Skin epidermis (tissue), 12 donors: ENCODE measurements at regions not wholly inside any gene's neighbourhood (a gene's known extent, or its start where the extent isn't known, plus 50 kb on each side); places are given as distances from the start of the nearest gene placed in this dataset.

ENCODE experiments used
- H3K27ac ChIP-seq, 21 experiments: fragments of 200-600 bp; sonication (generic) in 11 of 21; one replicate each; pipeline ENCODE4 v1.5.0; 2020; ENCODE audit warnings: mild to moderate bottlenecking in 3 of 21, inconsistent platforms in 2 of 21, moderate library complexity in 2 of 21
- H3K4me3 ChIP-seq, 7 experiments: fragments of 200-600 bp; sonication (generic) in 2 of 7; one replicate each; pipeline ENCODE4 v1.5.0; 2020; ENCODE audit warnings: inconsistent platforms in 2 of 7, mild to moderate bottlenecking in 2 of 7, moderate library complexity in 1 of 7

GRCh38 chr2:145299368-145299767, 779.4 kb upstream of the ZEB2 start:
- H3K4me3 ChIP-seq: no peak overlapping the region
- H3K27ac ChIP-seq: no peak overlapping the region

- Histone ChIP-seq H3K27ac (no peak overlapping the region), H3K4me3 (no peak overlapping the region)
Measured at GRCh38 chr2:145292166-145292565, 772.2 kb upstream of the ZEB2 start.

GRCh38 chr2:145290986-145291385, 771.1 kb upstream of the ZEB2 start:
- H3K4me3 ChIP-seq: no peak overlapping the region
- H3K27ac ChIP-seq: no peak overlapping the region

- Histone ChIP-seq H3K4me3 (no peak overlapping the region), H3K27ac (no peak overlapping the region)
Measured at GRCh38 chr2:145289946-145290345, 770.0 kb upstream of the ZEB2 start.

- no peak overlapping the region for H3K4me3 ChIP-seq
- no peak overlapping the region for H3K27ac ChIP-seq
Measured at GRCh38 chr2:145288650-145289496, 769.0 kb upstream of the ZEB2 start.

GRCh38 chr2:145287736-145288135, 767.8 kb upstream of the ZEB2 start:
- H3K27ac ChIP-seq: no peak overlapping the region

GRCh38 chr2:145286716-145287275, 766.9 kb upstream of the ZEB2 start:
- no peak overlapping the region for H3K4me3 ChIP-seq
- H3K27ac ChIP-seq: peak overlapping the region in 1 of 21 experiments; percentile 26

More at GRCh38 chr2:145287736-145288135, 767.8 kb upstream of the ZEB2 start:
- no peak overlapping the region for H3K4me3 ChIP-seq

- Histone ChIP-seq H3K27ac (no peak overlapping the region), H3K4me3 (no peak overlapping the region)
Measured at GRCh38 chr2:145284551-145284950, 764.6 kb upstream of the ZEB2 start.

- no peak overlapping the region for H3K4me3 ChIP-seq
- no peak overlapping the region for H3K27ac ChIP-seq
Measured at GRCh38 chr2:145283131-145283530, 763.2 kb upstream of the ZEB2 start.

GRCh38 chr2:145277922-145278321, 758.0 kb upstream of the ZEB2 start:
- no peak overlapping the region for H3K27ac ChIP-seq
- no peak overlapping the region for H3K4me3 ChIP-seq

GRCh38 chr2:145273840-145274239, 753.9 kb upstream of the ZEB2 start:
- Histone ChIP-seq H3K27ac (no peak overlapping the region), H3K4me3 (no peak overlapping the region)

GRCh38 chr2:145268931-145269330, 749.0 kb upstream of the ZEB2 start:
- H3K4me3 ChIP-seq: no peak overlapping the region
- H3K27ac ChIP-seq: no peak overlapping the region

GRCh38 chr2:145267451-145267850, 747.5 kb upstream of the ZEB2 start:
- no peak overlapping the region for H3K27ac ChIP-seq
- H3K4me3 ChIP-seq: no peak overlapping the region

- no peak overlapping the region for H3K27ac ChIP-seq
- H3K4me3 ChIP-seq: no peak overlapping the region
Measured at GRCh38 chr2:145265244-145265643, 745.3 kb upstream of the ZEB2 start.

GRCh38 chr2:145260674-145261073, 740.8 kb upstream of the ZEB2 start:
- H3K27ac ChIP-seq: no peak overlapping the region
- H3K4me3 ChIP-seq: no peak overlapping the region

GRCh38 chr2:145260081-145260480, 740.2 kb upstream of the ZEB2 start:
- Histone ChIP-seq H3K27ac (no peak overlapping the region), H3K4me3 (no peak overlapping the region)

- no peak overlapping the region for H3K27ac ChIP-seq
- H3K4me3 ChIP-seq: no peak overlapping the region
Measured at GRCh38 chr2:145258903-145259579, 739.1 kb upstream of the ZEB2 start.

GRCh38 chr2:145257931-145258330, 738.0 kb upstream of the ZEB2 start:
- no peak overlapping the region for H3K27ac ChIP-seq
- no peak overlapping the region for H3K4me3 ChIP-seq

- Histone ChIP-seq H3K4me3 (no peak overlapping the region), H3K27ac (no peak overlapping the region)
Measured at GRCh38 chr2:145256551-145256950, 736.6 kb upstream of the ZEB2 start.

GRCh38 chr2:145254291-145254690, 734.4 kb upstream of the ZEB2 start:
- Histone ChIP-seq H3K27ac (no peak overlapping the region), H3K4me3 (no peak overlapping the region)

GRCh38 chr2:145253492-145253891, 733.6 kb upstream of the ZEB2 start:
- Histone ChIP-seq H3K27ac (no peak overlapping the region), H3K4me3 (no peak overlapping the region)
